ENCODE measurements at regions not wholly inside any gene's neighbourhood (a gene's known extent, or its start where the extent isn't known, plus 50 kb on each side); places are given as distances from the start of the nearest gene placed in this dataset.

DNA sequence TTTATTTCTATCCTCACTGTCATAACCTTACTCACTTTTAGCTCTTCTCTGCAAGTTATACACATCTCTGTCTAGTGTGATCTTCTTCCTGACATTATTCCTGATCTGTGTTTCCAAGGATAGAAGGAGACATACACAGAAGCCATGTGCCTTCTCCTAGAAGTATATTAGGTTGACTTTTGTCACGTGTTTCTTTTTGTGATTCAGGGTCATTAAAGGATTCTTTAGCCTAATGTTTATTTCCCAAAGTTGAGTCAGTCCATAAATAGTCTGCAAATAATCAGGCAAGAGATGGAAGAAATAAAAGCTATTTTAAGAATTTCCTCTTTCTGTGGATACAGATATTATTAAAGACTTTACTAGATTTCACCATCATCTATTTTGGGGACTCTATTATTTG, 214.1 kb upstream of the GOT2 start:
- H3K36me3 ChIP-seq (ENCODE audit: control insufficient read depth, insufficient read depth, low read length): no peaks in the 10 kb centered on the region
- H3K4me3 ChIP-seq (replicated peaks; ENCODE audit: low read depth, low read length): no peak overlapping the region
- DNase-seq (ENCODE audit: extremely low read depth, insufficient read length): no peak
- no peaks in the 10 kb centered on the region for H3K27me3 ChIP-seq (replicated peaks; ENCODE audit: control insufficient read depth, insufficient read depth, low read length)
- TF ChIP-seq, protein P1, sequence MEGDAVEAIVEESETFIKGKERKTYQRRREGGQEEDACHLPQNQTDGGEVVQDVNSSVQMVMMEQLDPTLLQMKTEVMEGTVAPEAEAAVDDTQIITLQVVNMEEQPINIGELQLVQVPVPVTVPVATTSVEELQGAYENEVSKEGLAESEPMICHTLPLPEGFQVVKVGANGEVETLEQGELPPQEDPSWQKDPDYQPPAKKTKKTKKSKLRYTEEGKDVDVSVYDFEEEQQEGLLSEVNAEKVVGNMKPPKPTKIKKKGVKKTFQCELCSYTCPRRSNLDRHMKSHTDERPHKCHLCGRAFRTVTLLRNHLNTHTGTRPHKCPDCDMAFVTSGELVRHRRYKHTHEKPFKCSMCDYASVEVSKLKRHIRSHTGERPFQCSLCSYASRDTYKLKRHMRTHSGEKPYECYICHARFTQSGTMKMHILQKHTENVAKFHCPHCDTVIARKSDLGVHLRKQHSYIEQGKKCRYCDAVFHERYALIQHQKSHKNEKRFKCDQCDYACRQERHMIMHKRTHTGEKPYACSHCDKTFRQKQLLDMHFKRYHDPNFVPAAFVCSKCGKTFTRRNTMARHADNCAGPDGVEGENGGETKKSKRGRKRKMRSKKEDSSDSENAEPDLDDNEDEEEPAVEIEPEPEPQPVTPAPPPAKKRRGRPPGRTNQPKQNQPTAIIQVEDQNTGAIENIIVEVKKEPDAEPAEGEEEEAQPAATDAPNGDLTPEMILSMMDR (IDR thresholded peaks at IDR 0.05; ENCODE audit: insufficient read depth, low read length, poor library complexity, severe bottlenecking): no peak

DNA sequence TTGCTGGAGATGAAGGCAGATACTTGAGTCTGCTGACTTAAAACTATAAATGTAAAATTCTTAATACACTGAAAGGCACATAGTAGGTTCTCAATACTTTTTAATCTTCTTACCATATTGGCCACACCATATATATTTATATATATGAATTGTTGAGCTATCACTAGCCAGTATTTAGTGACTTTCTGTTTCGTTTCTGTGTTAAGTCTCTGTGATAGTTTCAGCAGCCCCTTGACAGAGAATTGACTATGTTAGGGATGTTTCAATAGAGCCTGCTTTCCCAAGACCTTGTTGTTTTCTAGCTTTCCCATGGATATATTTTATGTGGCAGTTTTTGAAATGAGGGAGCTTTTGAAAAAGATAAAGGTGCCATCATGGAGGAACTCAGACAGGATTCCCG, 206.5 kb upstream of the GOT2 start:
- H3K4me3 ChIP-seq (replicated peaks; ENCODE audit: low read depth, low read length): no peak overlapping the region
- H3K36me3 ChIP-seq (ENCODE audit: control insufficient read depth, insufficient read depth, low read length): no peaks in the 10 kb centered on the region
- TF ChIP-seq, protein P1 (IDR thresholded peaks at IDR 0.05; ENCODE audit: insufficient read depth, low read length, poor library complexity, severe bottlenecking): no peak
- no peak for DNase-seq (ENCODE audit: extremely low read depth, insufficient read length)
- H3K27me3 ChIP-seq (replicated peaks; ENCODE audit: control insufficient read depth, insufficient read depth, low read length): no peaks in the 10 kb centered on the region

DNA sequence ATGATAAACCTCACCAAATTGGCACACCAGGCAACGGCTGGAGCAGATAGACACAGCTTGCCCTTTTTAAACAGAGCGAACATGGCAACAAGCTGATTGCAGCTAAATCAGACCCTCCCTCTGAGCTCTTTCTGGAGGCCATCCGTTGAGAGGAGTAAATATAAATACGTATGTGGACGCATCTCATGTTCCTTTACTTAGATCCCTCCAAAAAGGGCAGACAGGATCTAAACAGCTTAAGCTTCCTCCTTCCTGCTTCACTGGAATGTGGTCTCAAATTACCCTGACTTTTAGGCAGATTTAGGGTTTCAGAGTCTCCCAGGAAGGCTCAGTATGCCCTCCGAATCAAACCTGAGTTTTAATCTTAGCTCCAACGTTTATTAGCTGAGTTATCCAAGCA, 204.7 kb upstream of the GOT2 start:
- no peak overlapping the region for H3K4me3 ChIP-seq (replicated peaks; ENCODE audit: low read depth, low read length)
- TF ChIP-seq, protein P1 (IDR thresholded peaks at IDR 0.05; ENCODE audit: insufficient read depth, low read length, poor library complexity, severe bottlenecking): no peak

DNA sequence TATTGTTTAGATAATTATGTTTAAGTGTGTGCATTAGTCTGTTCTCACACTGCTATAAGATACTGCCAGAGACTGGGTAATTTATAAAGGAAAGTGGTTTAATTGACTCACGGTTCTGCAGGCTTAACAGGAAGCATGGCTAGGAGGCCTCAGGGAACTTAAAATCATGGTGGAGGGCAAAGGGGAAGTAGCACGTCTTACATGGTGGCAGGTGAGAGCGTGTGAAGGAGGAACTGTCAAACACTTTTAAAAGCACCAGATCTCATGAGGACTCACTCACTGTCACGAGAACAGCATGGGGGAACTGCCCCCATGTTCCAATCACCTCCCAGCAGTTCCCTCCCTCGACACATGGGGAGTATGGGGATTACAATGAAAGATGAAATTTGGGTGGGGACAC, 203.5 kb upstream of the GOT2 start:
- Histone ChIP-seq H3K27me3 (replicated peaks; ENCODE audit: control insufficient read depth, insufficient read depth, low read length) (no peaks in the 10 kb centered on the region), H3K4me3 (replicated peaks; ENCODE audit: low read depth, low read length) (no peak overlapping the region), H3K36me3 (ENCODE audit: control insufficient read depth, insufficient read depth, low read length) (no peaks in the 10 kb centered on the region)
- TF ChIP-seq, protein P1 (IDR thresholded peaks at IDR 0.05; ENCODE audit: insufficient read depth, low read length, poor library complexity, severe bottlenecking): no peak
- DNase-seq (ENCODE audit: extremely low read depth, insufficient read length): no peak

More for the DNA sequence above, 204.7 kb upstream of the GOT2 start:
- Histone ChIP-seq H3K36me3 (ENCODE audit: control insufficient read depth, insufficient read depth, low read length) (no peaks in the 10 kb centered on the region), H3K27me3 (replicated peaks; ENCODE audit: control insufficient read depth, insufficient read depth, low read length) (no peaks in the 10 kb centered on the region)
- no peak for DNase-seq (ENCODE audit: extremely low read depth, insufficient read length)

DNA sequence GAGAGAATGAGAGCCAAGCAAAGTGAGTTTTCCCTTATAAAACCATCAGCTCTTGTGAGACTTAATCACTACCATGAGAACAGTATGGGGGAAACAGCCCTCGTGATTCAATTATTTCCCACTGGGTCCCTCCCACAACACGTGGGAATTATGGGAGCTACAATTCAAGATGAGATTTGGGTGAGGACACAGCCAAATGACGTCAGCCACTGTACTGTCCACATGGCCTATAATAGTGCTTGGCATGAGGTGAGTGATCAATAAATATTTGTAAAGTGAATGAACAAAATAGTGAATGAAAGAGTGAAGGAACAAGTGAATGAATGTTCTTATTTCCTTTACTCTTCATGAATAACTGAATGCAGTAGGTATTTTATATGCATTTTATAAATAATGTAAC, 199.1 kb upstream of the GOT2 start:
- TF ChIP-seq, protein P1 (IDR thresholded peaks at IDR 0.05; ENCODE audit: insufficient read depth, low read length, poor library complexity, severe bottlenecking): no peak
- H3K4me3 ChIP-seq (replicated peaks; ENCODE audit: low read depth, low read length): no peak overlapping the region
- no peak for DNase-seq (ENCODE audit: extremely low read depth, insufficient read length)

DNA sequence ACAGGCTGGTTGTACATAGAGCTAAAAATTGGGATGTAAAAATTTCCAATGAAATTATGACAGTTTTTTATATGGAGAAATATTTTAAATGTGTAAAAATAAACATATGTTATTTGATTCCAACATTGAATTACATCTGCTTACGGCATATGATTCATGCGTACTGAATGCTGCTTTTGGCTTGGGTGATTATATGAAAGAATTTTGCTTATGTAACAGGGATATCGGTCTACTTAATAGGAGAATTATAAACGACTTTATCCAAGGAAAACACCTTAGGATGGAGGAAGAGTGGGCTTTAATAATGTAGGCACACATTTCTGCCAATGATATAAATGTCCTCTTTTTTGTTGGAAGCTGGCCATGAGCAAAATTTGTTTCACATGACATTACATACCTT, 197.3 kb upstream of the GOT2 start:
- H3K4me3 ChIP-seq (replicated peaks; ENCODE audit: low read depth, low read length): no peak overlapping the region
- H3K36me3 ChIP-seq (ENCODE audit: control insufficient read depth, insufficient read depth, low read length): no peaks in the 10 kb centered on the region
- TF ChIP-seq, protein P1 (IDR thresholded peaks at IDR 0.05; ENCODE audit: insufficient read depth, low read length, poor library complexity, severe bottlenecking): no peak
- no peaks in the 10 kb centered on the region for H3K27me3 ChIP-seq (replicated peaks; ENCODE audit: control insufficient read depth, insufficient read depth, low read length)
- DNase-seq (ENCODE audit: extremely low read depth, insufficient read length): no peak

More for the DNA sequence above, 199.1 kb upstream of the GOT2 start:
- Histone ChIP-seq H3K27me3 (replicated peaks; ENCODE audit: control insufficient read depth, insufficient read depth, low read length) (no peaks in the 10 kb centered on the region), H3K36me3 (ENCODE audit: control insufficient read depth, insufficient read depth, low read length) (no peaks in the 10 kb centered on the region)

All from GM06990 (cell line).